GM23338 (cell line): ENCODE measurements at regions not wholly inside any gene's neighbourhood (a gene's known extent, or its start where the extent isn't known, plus 50 kb on each side); places are given as distances from the start of the nearest gene placed in this dataset.

Experiments
- ATAC-seq: fragments of 200-7000 bp; cut with Tn5 transposase; 3 replicates; pipeline ENCODE4 v1.9.1; 2020
- DNase-seq: peaks from one replicate; pipeline ENCODE4 v3.0.0-alpha.2; 2015; ENCODE audit warnings: low spot score
- H2AFZ ChIP-seq: fragments of 200-600 bp; sonication (generic); 2 replicates; pipeline ENCODE4 v1.8.0; 2016; ENCODE audit warnings: antibody characterized with exemption, mild to moderate bottlenecking, moderate library complexity
- H3F3A ChIP-seq: fragments of 200-600 bp; sonication (generic); replicated peaks from 2 replicates; pipeline ENCODE4 v1.8.0; 2017; ENCODE audit warnings: antibody characterized with exemption, mixed run types, low read depth
- H3K27ac ChIP-seq: fragments of 200-600 bp; sonication (generic); 2 replicates; pipeline ENCODE4 v1.6.1; 2016; ENCODE audit warnings: low read depth
- H3K27me3 ChIP-seq: fragments of 200-600 bp; sonication (generic); 2 replicates; pipeline ENCODE4 v1.8.0; 2016; ENCODE audit warnings: mild to moderate bottlenecking, mixed run types, moderate library complexity; ENCODE audit not compliant: insufficient read depth
- H3K36me3 ChIP-seq: fragments of 200-600 bp; sonication (generic); 2 replicates; pipeline ENCODE4 v1.8.0; 2016; ENCODE audit warnings: mild to moderate bottlenecking; ENCODE audit not compliant: insufficient read depth
- H3K4me1 ChIP-seq: fragments of 200-600 bp; sonication (generic); 2 replicates; pipeline ENCODE4 v1.8.0; 2016; ENCODE audit warnings: mild to moderate bottlenecking, moderate library complexity; ENCODE audit not compliant: insufficient read depth
- H3K4me2 ChIP-seq: fragments of 200-600 bp; sonication (generic); 2 replicates; pipeline ENCODE4 v1.7.1; 2017; ENCODE audit warnings: mixed run types
- H3K4me3 ChIP-seq: fragments of 200-600 bp; sonication (generic); 2 replicates; pipeline ENCODE4 v1.6.1; 2016; ENCODE audit warnings: mixed run types
- H3K79me2 ChIP-seq: fragments of 200-600 bp; sonication (generic); replicated peaks from 2 replicates; pipeline ENCODE4 v1.8.0; 2017; ENCODE audit warnings: mild to moderate bottlenecking; ENCODE audit not compliant: insufficient read depth
- H3K9me2 ChIP-seq: fragments of 200-600 bp; sonication (generic); 2 replicates; pipeline ENCODE4 v1.8.0; 2017; ENCODE audit not compliant: insufficient read depth
- H4K20me1 ChIP-seq: fragments of 200-600 bp; sonication (generic); replicated peaks from 2 replicates; pipeline ENCODE4 v1.8.0; 2017; ENCODE audit warnings: mild to moderate bottlenecking; ENCODE audit not compliant: insufficient read depth
- H3K27ac Mint-ChIP-seq: 2 replicates; pipeline ENCODE4 v1.8.0; 2020; ENCODE audit warnings: inconsistent platforms, mild to moderate bottlenecking, moderate library complexity, mixed read lengths
- H3K27me3 Mint-ChIP-seq: 3 replicates; pipeline ENCODE4 v1.8.0; 2022; ENCODE audit warnings: low read depth, mild to moderate bottlenecking, moderate library complexity, mixed read lengths, inconsistent platforms; ENCODE audit not compliant: insufficient read depth, poor library complexity
- H3K36me3 Mint-ChIP-seq: 3 replicates; pipeline ENCODE4 v1.8.0; 2021; ENCODE audit warnings: low read depth, mild to moderate bottlenecking, inconsistent platforms, moderate library complexity, mixed read lengths
- H3K4me1 Mint-ChIP-seq: 3 replicates; pipeline ENCODE4 v1.8.0; 2020; ENCODE audit warnings: mild to moderate bottlenecking, inconsistent platforms, mixed read lengths
- H3K4me3 Mint-ChIP-seq: 3 replicates; pipeline ENCODE4 v1.8.0; 2021; ENCODE audit warnings: moderate library complexity, mild to moderate bottlenecking, inconsistent platforms, mixed read lengths
- H3K9me3 Mint-ChIP-seq: 3 replicates; pipeline ENCODE4 v1.8.0; 2020; ENCODE audit warnings: moderate library complexity, mild to moderate bottlenecking, inconsistent platforms, mixed read lengths
- EZH2 ChIP-seq: fragments of 200-600 bp; sonication (generic); IDR thresholded peaks from one replicate; pipeline ENCODE4 v1.8.0; 2017; ENCODE audit warnings: antibody characterized with exemption, mild to moderate bottlenecking, low read depth; ENCODE audit not compliant: unreplicated experiment
- JUNB ChIP-seq: IDR thresholded peaks from one replicate; pipeline ENCODE4 v1.6.1; 2016; ENCODE audit warnings: antibody characterized with exemption; ENCODE audit not compliant: unreplicated experiment
- POLR2AphosphoS5 ChIP-seq: IDR thresholded peaks from 2 replicates; pipeline ENCODE4 v1.6.1; 2016; ENCODE audit warnings: antibody characterized with exemption, low read depth
- ZNF114 ChIP-seq: fragments of 250-450 bp; sonication (Bioruptor Pico); IDR thresholded peaks from 2 replicates; pipeline ENCODE4 v1.5.0; 2020; ENCODE audit warnings: mild to moderate bottlenecking, moderate library complexity
- ZNF331 ChIP-seq: fragments of 250-450 bp; sonication (Bioruptor Pico); IDR thresholded peaks from 2 replicates; pipeline ENCODE4 v1.5.0; 2020; ENCODE audit warnings: low read depth, mild to moderate bottlenecking, moderate library complexity
- TF ChIP-seq, protein P1 (sequence below): fragments of 250-450 bp; sonication (Bioruptor Pico); IDR thresholded peaks from 2 replicates; pipeline ENCODE4 v1.5.0; 2020; ENCODE audit warnings: mild to moderate bottlenecking, moderate library complexity
- TF ChIP-seq, protein P2 (sequence below): IDR thresholded peaks from one replicate; pipeline ENCODE4 v1.6.1; 2018; ENCODE audit warnings: antibody characterized with exemption; ENCODE audit not compliant: unreplicated experiment
- TF ChIP-seq, protein P3 (sequence below), 2 experiments: fragments of 200-600 bp in 1 of 2; sonication (generic) in 1 of 2; conservative IDR thresholded peaks; 2 replicates each; pipeline versions ENCODE4 v1.5.1 to v1.6.1; 2016 to 2017; ENCODE audit warnings: antibody characterized with exemption in 2 of 2, low read depth in 2 of 2, mild to moderate bottlenecking in 2 of 2, moderate library complexity in 1 of 2
- TF ChIP-seq, protein P4 (sequence below): IDR thresholded peaks from 2 replicates; pipeline ENCODE4 v1.6.1; 2016; ENCODE audit warnings: antibody characterized with exemption

DNA sequence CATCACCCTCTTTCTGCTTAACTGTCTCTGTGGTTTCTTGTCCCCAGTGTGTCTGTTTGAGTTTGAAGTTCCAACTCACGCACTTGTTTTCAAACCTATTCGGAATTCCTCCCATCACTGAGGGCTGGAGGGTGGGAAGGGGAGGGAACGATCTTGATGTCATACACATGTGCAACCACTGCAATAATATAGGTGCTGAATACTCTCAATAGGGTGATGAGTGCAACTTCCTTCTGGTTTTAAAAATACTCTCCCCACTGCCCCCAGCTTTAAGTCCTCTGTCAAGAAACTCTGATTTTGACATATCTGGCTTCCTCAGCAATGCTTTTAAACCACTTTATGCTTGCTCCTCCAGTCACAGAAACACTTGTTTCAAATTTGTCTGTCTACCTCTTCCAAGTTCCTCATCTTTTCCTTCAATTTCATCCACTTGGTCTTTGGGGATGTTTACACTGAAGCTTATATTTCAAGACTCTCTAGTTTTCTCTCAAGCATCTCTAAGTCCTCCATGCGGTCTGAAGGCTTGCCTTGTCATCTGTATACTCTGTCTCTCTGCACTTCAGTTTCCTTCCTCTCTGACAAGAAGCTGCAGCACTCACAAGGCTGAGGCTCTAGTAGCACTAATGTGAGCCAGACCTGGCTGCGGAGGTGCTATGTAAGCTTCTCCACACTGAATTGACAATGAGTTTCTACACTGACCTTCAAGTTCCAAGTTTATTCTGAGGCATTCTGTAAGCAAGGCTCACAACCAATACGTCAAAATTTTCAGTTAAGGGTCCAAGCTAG, 422.3 kb downstream of the ZEB2 start (continued):
- TF ChIP-seq, protein P1, sequence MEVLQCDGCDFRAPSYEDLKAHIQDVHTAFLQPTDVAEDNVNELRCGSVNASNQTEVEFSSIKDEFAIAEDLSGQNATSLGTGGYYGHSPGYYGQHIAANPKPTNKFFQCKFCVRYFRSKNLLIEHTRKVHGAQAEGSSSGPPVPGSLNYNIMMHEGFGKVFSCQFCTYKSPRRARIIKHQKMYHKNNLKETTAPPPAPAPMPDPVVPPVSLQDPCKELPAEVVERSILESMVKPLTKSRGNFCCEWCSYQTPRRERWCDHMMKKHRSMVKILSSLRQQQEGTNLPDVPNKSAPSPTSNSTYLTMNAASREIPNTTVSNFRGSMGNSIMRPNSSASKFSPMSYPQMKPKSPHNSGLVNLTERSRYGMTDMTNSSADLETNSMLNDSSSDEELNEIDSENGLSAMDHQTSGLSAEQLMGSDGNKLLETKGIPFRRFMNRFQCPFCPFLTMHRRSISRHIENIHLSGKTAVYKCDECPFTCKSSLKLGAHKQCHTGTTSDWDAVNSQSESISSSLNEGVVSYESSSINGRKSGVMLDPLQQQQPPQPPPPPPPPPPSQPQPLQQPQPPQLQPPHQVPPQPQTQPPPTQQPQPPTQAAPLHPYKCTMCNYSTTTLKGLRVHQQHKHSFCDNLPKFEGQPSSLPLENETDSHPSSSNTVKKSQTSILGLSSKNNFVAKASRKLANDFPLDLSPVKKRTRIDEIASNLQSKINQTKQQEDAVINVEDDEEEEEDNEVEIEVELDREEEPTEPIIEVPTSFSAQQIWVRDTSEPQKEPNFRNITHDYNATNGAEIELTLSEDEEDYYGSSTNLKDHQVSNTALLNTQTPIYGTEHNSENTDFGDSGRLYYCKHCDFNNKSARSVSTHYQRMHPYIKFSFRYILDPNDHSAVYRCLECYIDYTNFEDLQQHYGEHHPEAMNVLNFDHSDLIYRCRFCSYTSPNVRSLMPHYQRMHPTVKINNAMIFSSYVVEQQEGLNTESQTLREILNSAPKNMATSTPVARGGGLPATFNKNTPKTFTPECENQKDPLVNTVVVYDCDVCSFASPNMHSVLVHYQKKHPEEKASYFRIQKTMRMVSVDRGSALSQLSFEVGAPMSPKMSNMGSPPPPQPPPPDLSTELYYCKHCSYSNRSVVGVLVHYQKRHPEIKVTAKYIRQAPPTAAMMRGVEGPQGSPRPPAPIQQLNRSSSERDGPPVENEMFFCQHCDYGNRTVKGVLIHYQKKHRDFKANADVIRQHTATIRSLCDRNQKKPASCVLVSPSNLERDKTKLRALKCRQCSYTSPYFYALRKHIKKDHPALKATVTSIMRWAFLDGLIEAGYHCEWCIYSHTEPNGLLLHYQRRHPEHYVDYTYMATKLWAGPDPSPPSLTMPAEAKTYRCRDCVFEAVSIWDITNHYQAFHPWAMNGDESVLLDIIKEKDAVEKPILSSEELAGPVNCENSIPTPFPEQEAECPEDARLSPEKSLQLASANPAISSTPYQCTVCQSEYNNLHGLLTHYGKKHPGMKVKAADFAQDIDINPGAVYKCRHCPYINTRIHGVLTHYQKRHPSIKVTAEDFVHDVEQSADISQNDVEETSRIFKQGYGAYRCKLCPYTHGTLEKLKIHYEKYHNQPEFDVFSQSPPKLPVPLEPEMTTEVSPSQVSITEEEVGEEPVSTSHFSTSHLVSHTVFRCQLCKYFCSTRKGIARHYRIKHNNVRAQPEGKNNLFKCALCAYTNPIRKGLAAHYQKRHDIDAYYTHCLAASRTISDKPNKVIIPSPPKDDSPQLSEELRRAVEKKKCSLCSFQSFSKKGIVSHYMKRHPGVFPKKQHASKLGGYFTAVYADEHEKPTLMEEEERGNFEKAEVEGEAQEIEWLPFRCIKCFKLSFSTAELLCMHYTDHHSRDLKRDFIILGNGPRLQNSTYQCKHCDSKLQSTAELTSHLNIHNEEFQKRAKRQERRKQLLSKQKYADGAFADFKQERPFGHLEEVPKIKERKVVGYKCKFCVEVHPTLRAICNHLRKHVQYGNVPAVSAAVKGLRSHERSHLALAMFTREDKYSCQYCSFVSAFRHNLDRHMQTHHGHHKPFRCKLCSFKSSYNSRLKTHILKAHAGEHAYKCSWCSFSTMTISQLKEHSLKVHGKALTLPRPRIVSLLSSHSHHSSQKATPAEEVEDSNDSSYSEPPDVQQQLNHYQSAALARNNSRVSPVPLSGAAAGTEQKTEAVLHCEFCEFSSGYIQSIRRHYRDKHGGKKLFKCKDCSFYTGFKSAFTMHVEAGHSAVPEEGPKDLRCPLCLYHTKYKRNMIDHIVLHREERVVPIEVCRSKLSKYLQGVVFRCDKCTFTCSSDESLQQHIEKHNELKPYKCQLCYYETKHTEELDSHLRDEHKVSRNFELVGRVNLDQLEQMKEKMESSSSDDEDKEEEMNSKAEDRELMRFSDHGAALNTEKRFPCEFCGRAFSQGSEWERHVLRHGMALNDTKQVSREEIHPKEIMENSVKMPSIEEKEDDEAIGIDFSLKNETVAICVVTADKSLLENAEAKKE: no peak

DNA sequence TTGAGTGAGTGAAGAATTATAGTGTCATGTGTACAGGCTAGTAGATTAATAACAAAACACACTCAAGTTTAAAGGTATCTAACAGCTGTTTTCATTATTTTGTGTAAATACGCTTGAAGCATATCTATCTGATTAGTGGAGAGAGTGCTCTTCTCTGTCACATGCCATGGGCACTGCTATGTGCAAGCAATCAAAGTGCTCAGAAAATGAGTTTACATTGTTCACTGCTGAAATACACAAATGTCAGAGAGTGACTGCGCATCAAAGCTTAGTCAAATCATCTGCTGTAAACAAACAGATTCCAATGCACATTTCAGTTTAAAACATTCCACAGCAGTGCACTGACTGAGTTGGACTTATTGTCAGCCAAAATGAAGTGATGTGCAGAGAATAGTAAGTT, 423.4 kb downstream of the ZEB2 start:
- no peaks in the 10 kb centered on the region for H3K4me1 ChIP-seq
- Mint-ChIP-seq H3K4me3 (no peak overlapping the region), H3K36me3 (peaks cover 3% of the 10 kb centered on the region; the same call in 1 of the 3 replicates), H3K27ac (no peak overlapping the region), H3K27me3 (no peaks in the 10 kb centered on the region), H3K9me3 (no peaks in the 10 kb centered on the region), H3K4me1 (peaks cover 7% of the 10 kb centered on the region; the same call in 2 of the 3 replicates)
- H4K20me1 ChIP-seq: no peaks in the 10 kb centered on the region
- no peaks in the 10 kb centered on the region for H3K27me3 ChIP-seq
- H3K9me2 ChIP-seq: no peaks in the 10 kb centered on the region; the same call in 1 of the 2 replicates
- ATAC-seq (no peak), DNase-seq (no peak)
- H3K36me3 ChIP-seq: no peaks in the 10 kb centered on the region
- no peak overlapping the region for H3K4me2 ChIP-seq
- no peak overlapping the region for H2AFZ ChIP-seq
- no peaks in the 10 kb centered on the region for H3F3A ChIP-seq
- no peaks in the 10 kb centered on the region for H3K79me2 ChIP-seq
- no peak overlapping the region for H3K4me3 ChIP-seq
- no peak overlapping the region for H3K27ac ChIP-seq
- TF ChIP-seq EZH2: no peak
- no peak for TF ChIP-seq JUNB
- no peak for TF ChIP-seq POLR2AphosphoS5
- TF ChIP-seq ZNF331 (CRISPR knock-in tag): no peak
- no peak for TF ChIP-seq ZNF114
- TF ChIP-seq, protein P2, sequence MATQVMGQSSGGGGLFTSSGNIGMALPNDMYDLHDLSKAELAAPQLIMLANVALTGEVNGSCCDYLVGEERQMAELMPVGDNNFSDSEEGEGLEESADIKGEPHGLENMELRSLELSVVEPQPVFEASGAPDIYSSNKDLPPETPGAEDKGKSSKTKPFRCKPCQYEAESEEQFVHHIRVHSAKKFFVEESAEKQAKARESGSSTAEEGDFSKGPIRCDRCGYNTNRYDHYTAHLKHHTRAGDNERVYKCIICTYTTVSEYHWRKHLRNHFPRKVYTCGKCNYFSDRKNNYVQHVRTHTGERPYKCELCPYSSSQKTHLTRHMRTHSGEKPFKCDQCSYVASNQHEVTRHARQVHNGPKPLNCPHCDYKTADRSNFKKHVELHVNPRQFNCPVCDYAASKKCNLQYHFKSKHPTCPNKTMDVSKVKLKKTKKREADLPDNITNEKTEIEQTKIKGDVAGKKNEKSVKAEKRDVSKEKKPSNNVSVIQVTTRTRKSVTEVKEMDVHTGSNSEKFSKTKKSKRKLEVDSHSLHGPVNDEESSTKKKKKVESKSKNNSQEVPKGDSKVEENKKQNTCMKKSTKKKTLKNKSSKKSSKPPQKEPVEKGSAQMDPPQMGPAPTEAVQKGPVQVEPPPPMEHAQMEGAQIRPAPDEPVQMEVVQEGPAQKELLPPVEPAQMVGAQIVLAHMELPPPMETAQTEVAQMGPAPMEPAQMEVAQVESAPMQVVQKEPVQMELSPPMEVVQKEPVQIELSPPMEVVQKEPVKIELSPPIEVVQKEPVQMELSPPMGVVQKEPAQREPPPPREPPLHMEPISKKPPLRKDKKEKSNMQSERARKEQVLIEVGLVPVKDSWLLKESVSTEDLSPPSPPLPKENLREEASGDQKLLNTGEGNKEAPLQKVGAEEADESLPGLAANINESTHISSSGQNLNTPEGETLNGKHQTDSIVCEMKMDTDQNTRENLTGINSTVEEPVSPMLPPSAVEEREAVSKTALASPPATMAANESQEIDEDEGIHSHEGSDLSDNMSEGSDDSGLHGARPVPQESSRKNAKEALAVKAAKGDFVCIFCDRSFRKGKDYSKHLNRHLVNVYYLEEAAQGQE: no peak
- TF ChIP-seq, protein P3, sequence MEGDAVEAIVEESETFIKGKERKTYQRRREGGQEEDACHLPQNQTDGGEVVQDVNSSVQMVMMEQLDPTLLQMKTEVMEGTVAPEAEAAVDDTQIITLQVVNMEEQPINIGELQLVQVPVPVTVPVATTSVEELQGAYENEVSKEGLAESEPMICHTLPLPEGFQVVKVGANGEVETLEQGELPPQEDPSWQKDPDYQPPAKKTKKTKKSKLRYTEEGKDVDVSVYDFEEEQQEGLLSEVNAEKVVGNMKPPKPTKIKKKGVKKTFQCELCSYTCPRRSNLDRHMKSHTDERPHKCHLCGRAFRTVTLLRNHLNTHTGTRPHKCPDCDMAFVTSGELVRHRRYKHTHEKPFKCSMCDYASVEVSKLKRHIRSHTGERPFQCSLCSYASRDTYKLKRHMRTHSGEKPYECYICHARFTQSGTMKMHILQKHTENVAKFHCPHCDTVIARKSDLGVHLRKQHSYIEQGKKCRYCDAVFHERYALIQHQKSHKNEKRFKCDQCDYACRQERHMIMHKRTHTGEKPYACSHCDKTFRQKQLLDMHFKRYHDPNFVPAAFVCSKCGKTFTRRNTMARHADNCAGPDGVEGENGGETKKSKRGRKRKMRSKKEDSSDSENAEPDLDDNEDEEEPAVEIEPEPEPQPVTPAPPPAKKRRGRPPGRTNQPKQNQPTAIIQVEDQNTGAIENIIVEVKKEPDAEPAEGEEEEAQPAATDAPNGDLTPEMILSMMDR (conservative IDR thresholded peaks at IDR 0.05; ENCODE audit: low read depth in 2 of 2): no peak
- TF ChIP-seq, protein P4, sequence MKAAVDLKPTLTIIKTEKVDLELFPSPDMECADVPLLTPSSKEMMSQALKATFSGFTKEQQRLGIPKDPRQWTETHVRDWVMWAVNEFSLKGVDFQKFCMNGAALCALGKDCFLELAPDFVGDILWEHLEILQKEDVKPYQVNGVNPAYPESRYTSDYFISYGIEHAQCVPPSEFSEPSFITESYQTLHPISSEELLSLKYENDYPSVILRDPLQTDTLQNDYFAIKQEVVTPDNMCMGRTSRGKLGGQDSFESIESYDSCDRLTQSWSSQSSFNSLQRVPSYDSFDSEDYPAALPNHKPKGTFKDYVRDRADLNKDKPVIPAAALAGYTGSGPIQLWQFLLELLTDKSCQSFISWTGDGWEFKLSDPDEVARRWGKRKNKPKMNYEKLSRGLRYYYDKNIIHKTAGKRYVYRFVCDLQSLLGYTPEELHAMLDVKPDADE: no peak
